T-helper 2 cell treated with Interferon-gamma antibody and Interleukin-4, amounts not matched to agents 100 ng/mL and 5 ng/mL, for 36 hours (primary cell): ENCODE measurements at regions not wholly inside any gene's neighbourhood (a gene's known extent, or its start where the extent isn't known, plus 50 kb on each side); places are given as distances from the start of the nearest gene placed in this dataset.

Source experiments
- intact Hi-C: fragments of 100-400 bp; cut with micrococcal nuclease; formaldehyde crosslinking; loops from one replicate; pipeline ENCODE4 v1.15.1; 2023

DNA sequence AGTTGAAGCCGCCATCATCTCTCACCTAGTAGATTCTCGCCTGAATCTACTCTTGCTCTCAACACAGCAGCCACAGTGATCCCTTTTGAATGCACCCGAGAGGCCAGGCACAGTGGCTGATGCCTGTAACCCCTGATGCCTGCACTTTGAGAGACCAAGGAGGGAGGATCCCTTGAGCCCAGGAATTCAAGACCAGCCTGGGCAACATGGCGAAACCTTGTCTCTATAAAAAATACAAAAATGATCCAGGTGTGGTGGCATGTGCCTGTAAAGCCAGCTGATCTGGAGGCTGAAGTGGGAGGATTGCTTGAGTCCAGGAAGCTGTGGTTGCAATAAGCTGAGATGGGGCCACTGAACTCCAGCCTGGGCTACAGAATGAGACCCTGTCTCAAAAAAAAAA is 60.3 kb upstream of the EML4 start:
- intact Hi-C loops, result loop anchor here (10.0 kb wide), 2 partner anchors 386 to 706 kb away; partner anchors contain the start of gene KCNG3

DNA sequence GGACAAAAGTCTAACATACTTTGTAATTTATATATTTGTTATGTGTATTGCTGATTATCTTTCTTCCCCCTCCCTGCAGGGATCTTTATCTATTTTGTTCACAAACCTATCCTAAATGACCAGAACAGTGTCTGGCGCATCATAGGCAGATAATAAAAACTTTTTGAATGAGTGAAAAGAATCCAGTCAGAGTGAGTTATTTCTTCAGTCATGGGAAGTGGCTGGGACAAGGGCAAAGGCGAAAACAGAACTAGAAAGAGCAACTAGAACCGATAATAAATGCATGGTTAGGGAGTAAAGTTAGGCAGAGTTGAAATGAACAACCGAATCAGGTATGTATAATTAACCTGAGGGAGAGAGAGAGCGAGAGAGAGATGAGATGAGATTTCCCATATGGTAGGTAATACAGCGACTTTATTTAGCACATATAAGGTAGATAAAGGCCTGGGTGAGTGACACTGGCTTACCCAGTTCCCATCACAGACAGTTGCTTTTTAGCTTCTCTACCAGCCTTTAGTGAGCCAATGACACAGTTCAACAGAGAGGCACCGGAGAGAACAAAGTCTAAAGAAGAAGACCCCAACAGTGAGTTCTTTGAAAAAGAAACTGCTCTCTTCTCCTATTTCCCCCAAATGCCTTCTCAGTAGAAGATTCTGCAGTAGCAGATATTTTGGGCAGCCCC is 59.1 kb upstream of the EML4 start:
- intact Hi-C loops, result loop anchor here (10.0 kb wide), 2 partner anchors 385 to 705 kb away; partner anchors contain the start of gene KCNG3

DNA sequence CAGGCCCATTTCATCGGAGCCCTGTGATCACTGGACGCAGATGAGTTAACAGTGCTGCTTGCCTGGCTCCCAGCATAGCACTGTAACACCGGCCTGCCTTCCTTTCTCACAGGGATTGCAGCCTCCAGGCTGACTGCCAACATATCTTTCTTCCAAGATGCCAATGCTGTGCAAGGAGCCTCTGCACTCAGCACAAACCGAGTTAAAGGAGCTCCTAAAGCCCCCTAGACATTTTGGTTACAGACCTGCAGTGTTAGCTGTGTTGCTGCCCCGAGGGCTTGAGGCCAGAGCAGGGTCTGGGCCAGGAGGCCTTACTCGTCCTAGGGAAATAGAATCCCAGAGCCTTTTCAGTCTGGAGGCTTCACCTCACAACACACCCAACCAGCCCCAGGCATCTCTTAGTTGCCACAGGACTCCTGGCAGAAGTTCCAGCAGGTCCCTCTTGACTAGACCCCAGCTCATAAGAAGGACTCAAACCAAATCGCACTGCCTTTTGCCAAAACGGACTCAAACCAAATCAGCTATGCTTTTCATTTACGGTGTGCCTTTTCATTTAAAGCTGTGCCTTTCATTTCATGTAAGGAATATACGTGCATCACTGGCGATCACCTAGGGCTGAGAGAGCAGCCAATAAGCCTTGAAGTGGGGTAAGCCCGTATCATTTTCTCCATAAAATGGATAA is 58.4 kb upstream of the EML4 start:
- intact Hi-C loops, result no loop called here

DNA sequence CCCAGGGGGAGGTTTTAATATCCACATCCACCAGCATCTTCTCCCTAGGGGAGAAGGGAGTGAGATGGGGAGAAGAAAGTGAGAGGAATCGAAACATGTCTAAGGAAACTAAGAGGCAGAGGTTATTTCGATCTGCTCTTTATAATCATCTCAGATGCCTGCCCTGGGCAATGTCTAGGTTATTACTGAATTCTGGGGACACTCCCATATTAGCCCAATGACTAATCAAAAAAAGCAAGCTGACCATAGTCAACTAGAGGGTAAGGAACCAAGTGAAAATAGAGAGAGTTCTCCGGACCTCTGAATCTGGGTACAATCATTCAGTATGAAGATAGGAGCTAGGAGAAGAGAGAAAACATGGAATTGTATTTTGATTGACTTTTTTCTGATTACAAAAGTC is 56.7 kb upstream of the EML4 start:
- intact Hi-C loops, result no loop called here

DNA sequence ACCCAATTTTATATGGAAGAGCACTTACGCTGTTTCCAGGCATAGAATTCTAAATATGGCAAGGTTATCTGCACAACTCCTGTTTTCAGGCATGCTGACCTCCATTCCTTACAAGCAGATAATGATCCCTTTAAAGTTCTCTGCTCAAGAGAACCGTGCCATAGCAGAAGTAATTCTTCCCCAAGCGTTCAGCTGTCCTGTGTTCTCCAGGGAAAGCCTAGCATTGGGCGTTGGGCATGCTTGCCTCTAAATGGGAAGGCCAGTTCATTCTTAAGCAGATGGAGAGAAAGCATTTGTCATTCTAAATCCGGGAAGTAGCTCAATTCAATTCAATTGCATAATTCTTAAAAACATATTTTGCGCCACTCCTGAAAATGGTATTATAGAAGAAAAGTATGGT is 55.7 kb upstream of the EML4 start:
- intact Hi-C loops, result no loop called here

DNA sequence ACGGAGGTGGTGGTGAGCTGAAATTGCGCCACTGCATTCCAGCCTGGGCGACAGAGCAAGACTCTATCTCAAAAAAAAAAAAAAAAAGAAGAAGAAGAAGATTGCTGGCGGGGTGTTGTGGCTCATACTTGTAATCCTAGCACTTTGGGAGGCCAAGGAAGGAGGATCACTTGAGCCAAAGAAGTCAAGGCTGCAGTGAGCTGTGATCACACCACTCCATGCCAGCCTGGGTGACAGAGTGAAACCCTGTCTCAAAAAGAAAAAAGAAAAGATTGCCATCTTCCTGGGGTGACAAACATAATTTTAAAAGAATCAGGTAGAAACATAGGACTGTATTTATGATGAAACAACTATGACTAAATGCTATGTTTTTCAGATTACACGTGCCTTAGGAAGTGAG is 55.1 kb upstream of the EML4 start:
- intact Hi-C loops, result no loop called here

DNA sequence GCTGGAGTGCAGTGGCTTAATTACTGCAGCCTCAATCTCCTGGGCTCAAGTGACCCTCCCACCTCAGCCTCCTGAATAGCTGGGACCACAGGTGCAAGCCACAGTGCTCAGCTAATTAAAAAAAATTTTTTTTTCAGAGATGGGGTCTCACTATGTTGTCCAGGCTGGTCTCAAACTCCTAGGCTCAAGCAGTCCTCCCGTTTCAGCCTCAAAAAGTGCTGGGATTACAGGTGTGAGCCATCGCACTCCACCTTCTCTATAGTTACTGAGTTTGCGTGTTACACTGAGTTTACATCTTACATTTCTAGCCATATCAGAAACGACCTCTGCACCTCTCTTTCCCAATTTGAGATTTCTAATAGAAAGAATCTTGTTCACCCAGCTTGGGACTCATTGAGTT is 53.6 kb upstream of the EML4 start:
- intact Hi-C loops, result no loop called here

DNA sequence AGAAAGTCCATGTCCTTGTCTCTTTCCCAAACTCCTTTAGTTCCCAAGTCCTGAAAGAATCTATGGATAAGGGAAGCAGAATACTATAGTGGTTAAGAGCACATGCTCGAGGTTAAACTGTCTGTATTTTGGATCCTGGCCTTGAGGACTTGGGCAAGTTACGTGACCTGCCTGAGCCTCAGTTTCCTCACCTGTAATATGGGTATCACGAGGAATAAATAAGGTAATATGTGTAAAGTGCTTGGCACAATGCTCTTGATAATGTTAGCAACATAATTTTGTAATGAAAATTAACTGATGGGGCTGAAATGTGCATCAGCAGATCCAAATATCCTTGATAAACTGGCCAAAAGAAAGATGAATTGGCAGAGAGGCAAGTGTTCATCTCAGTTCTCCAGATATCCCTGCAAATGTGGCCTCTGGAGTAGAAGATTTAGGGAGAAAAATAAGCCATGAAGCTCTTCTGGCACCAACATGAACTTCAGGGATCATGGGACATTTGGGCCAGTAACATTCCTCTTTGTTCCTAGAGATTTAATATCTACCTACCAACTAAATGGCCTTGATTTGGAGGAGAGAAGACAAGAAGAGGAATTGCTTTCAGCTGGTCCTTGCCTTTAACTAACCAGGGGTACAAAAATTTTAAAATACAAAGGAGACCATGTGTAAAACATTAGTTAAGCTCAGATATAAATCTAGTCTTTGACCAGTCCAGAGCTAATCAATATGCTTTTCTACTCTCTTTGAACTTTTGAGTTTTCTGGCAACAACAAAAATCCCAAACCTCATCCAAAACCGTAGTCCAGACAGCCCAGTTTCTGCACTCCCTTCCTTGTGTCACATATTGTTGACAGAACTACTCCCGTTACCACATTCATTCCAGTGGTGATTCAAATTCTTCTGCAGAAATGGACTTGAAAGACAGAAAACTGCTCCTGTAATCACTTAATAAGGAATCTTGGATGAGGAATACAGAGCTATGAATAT is 52.7 kb upstream of the EML4 start:
- intact Hi-C loops, result no loop called here

DNA sequence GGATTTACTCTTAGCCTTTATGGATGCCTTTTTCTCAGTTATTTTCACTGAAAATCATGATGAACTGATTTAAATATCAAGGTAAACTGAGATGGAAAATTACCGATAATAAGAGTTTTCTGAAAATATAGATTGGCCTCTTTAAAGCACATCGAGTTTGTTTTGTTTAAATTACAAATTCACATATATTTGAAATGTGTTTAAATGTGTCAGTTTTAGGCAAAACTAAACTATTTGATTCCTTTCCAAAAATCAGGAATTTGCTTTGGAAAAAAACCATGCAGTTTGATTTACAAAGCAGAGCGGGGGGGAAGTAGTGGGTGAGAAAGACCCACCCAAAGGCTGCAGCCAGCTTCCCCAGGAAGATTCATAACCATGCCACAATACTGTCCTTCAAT is 52.0 kb upstream of the EML4 start:
- intact Hi-C loops, result no loop called here

DNA sequence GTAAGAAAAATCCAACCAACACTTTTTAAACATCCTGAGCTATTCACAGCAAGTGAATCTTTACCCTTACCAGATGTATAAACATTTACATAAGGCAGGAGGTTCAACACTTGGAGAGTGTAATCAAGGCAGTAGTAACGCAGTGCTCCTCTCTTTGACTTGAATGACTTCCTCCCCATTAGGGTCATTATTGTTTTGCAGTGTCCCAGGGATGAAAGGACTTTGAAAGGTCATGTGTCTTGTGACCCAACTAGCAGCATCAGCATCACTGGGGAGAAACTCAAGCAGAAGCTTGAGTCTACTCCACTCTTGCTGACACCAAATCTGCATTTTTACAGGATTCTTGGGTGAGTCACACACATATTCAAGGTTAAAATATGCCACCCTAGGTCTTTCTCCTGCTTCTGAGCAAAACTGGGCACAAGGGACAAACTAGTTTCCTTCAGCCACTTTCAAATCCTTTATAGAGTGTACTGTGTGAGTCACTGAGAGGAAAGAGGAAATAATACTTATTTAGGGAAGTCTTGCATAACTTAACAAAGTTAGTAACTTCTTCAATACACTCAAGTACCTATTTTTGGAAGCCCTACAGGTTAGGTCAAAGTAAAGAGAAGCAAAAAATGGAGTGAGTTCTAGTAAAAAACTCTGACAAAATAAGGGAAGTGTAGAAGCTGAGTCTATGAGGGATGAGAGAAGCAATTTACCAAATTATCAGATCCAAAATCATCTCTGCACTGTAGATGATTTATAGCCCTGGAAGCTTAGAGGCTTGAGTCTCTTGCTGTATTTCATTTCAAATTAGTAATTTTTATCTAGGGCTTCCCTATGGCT is 51.0 kb upstream of the EML4 start:
- intact Hi-C loops, result no loop called here

DNA sequence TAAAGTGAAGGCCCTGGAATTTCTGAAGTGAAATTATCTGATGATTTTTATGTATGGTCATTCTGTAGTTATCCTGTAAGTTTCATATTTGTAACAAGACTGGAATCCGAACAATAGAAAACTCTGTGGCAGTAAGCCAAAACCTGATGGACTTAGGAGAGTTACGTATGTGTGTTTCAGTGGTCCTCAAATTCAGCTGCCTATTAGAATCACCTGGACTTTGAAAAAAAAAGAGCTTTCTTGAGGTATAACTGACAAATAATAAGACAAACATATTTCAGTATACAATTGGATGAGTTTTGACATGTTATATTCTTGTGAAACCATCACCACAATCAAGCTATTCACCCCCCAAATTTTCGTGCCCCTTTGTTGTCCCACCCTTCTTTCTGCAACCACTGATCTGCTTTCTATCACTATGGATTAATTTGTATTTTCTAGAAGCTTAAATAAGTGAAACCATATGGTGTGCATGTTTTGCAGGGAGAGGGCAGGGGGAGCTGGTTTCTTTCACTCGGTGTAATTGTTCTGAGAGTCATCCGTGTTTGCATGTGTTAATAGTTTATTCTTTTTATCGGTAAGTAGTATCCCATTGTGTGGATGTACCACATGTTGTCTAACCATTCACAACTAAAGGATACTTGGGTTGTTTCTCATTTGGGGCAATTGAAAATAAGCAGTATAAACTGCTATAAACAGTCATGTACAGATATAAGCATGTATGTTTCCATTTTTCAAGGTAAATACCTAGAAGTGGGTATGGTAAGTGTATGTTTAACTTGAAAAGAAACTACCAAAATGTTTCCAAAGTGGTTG is 50.2 kb upstream of the EML4 start:
- intact Hi-C loops, result no loop called here
